DMS79 treated with DMSO at 0.1 percent for 48 hours (cell line): ENCODE measurements at regions not wholly inside any gene's neighbourhood (a gene's known extent, or its start where the extent isn't known, plus 50 kb on each side); places are given as distances from the start of the nearest gene placed in this dataset.
"Not testable (repeated sequence)": the region's sequence is repeated elsewhere in the genome, so short reads cannot be mapped to it uniquely, and the experiment has no call there.

Experiments used
- DNase-seq: peaks from one replicate; lab custom pipeline; 2025; lab: John Stamatoyannopoulos, UW

DNA sequence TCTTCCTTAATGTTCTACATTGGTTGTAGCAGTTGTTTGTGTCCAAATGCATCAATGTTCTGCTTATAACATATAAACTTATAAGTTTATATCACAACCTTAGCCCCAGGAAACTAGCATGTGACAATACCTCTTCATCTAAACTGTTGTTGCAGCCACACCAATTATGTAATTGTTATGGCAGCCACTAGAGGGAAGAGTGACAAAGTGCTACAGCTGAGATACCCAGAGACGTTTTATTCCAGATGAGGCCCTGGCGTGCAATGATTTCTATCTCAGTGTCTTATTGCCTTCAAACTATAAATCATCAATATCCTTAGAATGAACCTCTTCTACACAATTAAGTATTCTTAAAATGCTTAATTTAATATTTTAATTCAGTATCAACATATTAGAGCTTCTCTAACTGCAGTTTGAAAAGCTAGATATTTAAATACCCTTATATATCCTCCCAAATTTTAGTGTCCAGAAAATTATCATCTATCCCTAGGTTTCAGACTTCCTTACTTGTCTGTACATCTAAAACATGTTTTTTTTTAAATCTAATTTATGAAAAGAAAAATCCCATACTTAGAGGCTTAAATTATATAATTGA is 171.6 kb downstream of the PCDH10 start:
- DNase-seq = no peak

- DNase-seq = no peak
Observed at GRCh38 chr4:133316909-133317308, 167.8 kb downstream of the PCDH10 start.

GRCh38 chr4:133314991-133315390 is 165.9 kb downstream of the PCDH10 start:
- no peak for DNase-seq

DNA sequence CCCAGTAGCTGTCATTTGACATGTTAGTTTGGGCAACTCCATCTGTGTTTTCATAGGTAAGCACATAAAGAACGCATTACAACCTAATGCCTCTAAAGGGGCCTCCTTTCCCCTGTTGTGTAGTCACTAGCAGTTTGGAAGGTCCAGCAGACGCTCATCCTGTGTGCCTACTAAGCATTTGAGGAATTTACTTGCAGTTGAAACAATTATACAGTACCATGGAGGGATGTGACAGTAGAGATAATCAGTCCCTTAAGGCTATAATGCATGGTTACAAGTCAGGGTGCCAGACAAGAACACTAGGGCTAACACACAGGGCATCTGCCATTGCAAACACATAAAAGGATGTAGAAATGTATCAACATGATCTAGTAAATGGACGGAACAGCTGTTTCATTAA is 138.3 kb downstream of the PCDH10 start:
- no peak for DNase-seq

GRCh38 chr4:133278591-133278990 is 129.5 kb downstream of the PCDH10 start:
- DNase-seq = no peak

GRCh38 chr4:133277940-133278339 is 128.8 kb downstream of the PCDH10 start:
- DNase-seq = not testable (repeated sequence)

GRCh38 chr4:133275246-133275645 is 126.2 kb downstream of the PCDH10 start:
- DNase-seq = no peak

GRCh38 chr4:133273401-133273800 is 124.3 kb downstream of the PCDH10 start:
- no peak for DNase-seq

GRCh38 chr4:133270021-133270570 is 121.0 kb downstream of the PCDH10 start:
- no peak for DNase-seq

GRCh38 chr4:133268205-133268604 is 119.1 kb downstream of the PCDH10 start:
- DNase-seq = no peak

GRCh38 chr4:133267506-133267905 is 118.4 kb downstream of the PCDH10 start:
- DNase-seq = not testable (repeated sequence)

DNA sequence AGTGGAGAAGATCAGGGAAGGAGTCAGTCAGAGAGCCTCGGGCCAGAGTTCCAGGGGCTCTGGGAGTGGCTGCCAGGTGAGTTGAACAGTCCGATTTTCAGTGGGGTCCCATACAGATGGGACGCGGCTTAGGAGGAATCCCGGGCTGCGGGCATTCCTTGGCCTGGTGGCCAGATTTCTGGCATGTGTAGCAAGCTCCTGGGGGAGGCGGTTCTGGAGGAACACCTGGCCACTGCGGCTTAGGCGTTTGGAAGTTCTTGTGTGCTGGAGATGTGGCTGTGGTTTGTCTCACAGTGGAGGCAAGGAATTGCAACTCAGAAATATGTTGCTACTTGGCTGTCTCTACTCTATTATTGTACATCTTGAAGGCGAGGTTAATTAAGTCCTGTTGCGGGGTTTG is 117.9 kb downstream of the PCDH10 start:
- not testable (repeated sequence) for DNase-seq

- DNase-seq = not testable (repeated sequence)
Observed at GRCh38 chr4:133264251-133264650, 115.2 kb downstream of the PCDH10 start.

DNA sequence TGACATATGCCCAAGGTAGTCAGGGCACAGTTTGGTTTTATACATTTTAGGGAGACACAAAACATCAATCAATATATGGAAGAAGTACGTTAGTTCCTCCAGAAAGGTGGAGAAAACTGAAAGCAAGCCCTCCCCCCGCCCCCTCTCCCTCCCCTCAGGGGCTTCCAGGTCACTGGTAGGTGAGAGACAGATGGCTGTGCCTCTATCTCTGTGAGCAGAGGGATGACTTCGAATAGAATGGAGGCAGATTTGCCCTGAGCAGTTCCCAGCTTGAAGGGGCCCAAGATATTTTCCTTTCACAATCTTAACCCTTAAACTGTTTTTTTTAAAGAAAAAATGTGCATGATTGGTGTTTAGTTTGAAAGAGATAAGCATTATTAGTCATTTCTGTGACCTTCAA is 114.0 kb downstream of the PCDH10 start:
- DNase-seq = no peak

GRCh38 chr4:133247861-133248260 is 98.8 kb downstream of the PCDH10 start:
- DNase-seq = no peak

- DNase-seq = no peak
Observed at GRCh38 chr4:133245226-133245625, 96.1 kb downstream of the PCDH10 start.
